Liver (tissue), 8 donors: ENCODE measurements at regions not wholly inside any gene's neighbourhood (a gene's known extent, or its start where the extent isn't known, plus 50 kb on each side); places are given as distances from the start of the nearest gene placed in this dataset.

Experiments
- DNase-seq: peaks from one replicate; pipeline ENCODE4 v3.0.0-alpha.2; 2017; ENCODE audit warnings: low spot score
- H3K27ac ChIP-seq, 2 donors: one replicate each; pipeline ENCODE4 v1.7.0; 2013; ENCODE audit warnings: inconsistent platforms in 2 of 2, low read length in 2 of 2, control low read depth in 1 of 2, low read depth in 1 of 2, mild to moderate bottlenecking in 1 of 2
- H3K27me3 ChIP-seq, 4 donors: one replicate each; pipeline versions ENCODE4 v1.6.1 to v1.7.0; 2013; ENCODE audit warnings: low read length in 3 of 4, inconsistent platforms in 1 of 4, mild to moderate bottlenecking in 1 of 4, moderate library complexity in 1 of 4; ENCODE audit not compliant: control insufficient read depth in 4 of 4, insufficient read depth in 4 of 4
- H3K36me3 ChIP-seq, 4 donors: one replicate each; pipeline versions ENCODE4 v1.6.1 to v1.7.0; 2013; ENCODE audit warnings: low read length in 3 of 4, mild to moderate bottlenecking in 3 of 4, low read depth in 1 of 4, moderate library complexity in 1 of 4; ENCODE audit not compliant: control insufficient read depth in 4 of 4, insufficient read depth in 3 of 4
- H3K4me1 ChIP-seq, 4 donors: one replicate each; pipeline versions ENCODE4 v1.6.1 to v1.7.0; 2013; ENCODE audit warnings: low read length in 3 of 4, mild to moderate bottlenecking in 3 of 4, moderate library complexity in 1 of 4; ENCODE audit not compliant: control insufficient read depth in 4 of 4, insufficient read depth in 4 of 4
- H3K4me3 ChIP-seq, 3 donors: one replicate each; pipeline versions ENCODE4 v1.6.1 to v1.7.0; 2013; ENCODE audit warnings: low read length in 3 of 3, control low read depth in 1 of 3, low read depth in 1 of 3, mild to moderate bottlenecking in 1 of 3
- H3K9ac ChIP-seq, 2 donors: one replicate each; pipeline ENCODE4 v1.7.0; 2013; ENCODE audit warnings: low read length in 2 of 2, mild to moderate bottlenecking in 2 of 2, moderate library complexity in 2 of 2, control low read depth in 1 of 2, low read depth in 1 of 2
- H3K9me3 ChIP-seq, 4 donors: one replicate each; pipeline versions ENCODE4 v1.6.1 to v1.7.0; 2013; ENCODE audit warnings: low read length in 3 of 4; ENCODE audit not compliant: control insufficient read depth in 4 of 4
- ATF3 ChIP-seq: IDR thresholded peaks from 2 replicates; pipeline ENCODE4 v1.6.1; 2016; ENCODE audit warnings: antibody characterized with exemption
- CTCF ChIP-seq: fragments of 150-350 bp; IDR thresholded peaks from 2 replicates; pipeline ENCODE4 v1.5.1; 2017; ENCODE audit warnings: improper control_type of control experiment, low read depth, low read length; ENCODE audit not compliant: missing input control
- EGR1 ChIP-seq, 2 donors: IDR thresholded peaks; 2 replicates each; pipeline ENCODE4 v1.6.1; 2016 to 2018; ENCODE audit warnings: antibody characterized with exemption in 2 of 2, low read depth in 2 of 2
- FOXA1 ChIP-seq: IDR thresholded peaks from 2 replicates; pipeline ENCODE4 v1.6.1; 2016; ENCODE audit warnings: antibody characterized with exemption
- FOXA2 ChIP-seq: IDR thresholded peaks from 2 replicates; pipeline ENCODE4 v1.6.1; 2016; ENCODE audit warnings: antibody characterized with exemption
- GABPA ChIP-seq, 2 donors: IDR thresholded peaks in 1 of 2; conservative IDR thresholded peaks in 1 of 2; 2 replicates each; pipeline ENCODE4 v1.6.1; 2016; ENCODE audit warnings: antibody characterized with exemption in 2 of 2, mild to moderate bottlenecking in 1 of 2, moderate library complexity in 1 of 2
- HNF4A ChIP-seq, 2 donors: conservative IDR thresholded peaks; 2 replicates each; pipeline ENCODE4 v1.6.1; 2016; ENCODE audit warnings: antibody characterized with exemption in 2 of 2, mild to moderate bottlenecking in 2 of 2
- HNF4G ChIP-seq: IDR thresholded peaks from 2 replicates; pipeline ENCODE4 v1.6.1; 2016; ENCODE audit warnings: antibody characterized with exemption
- JUND ChIP-seq, 2 donors: IDR thresholded peaks; 2 replicates each; pipeline ENCODE4 v1.6.1; 2016; ENCODE audit warnings: antibody characterized with exemption in 2 of 2
- NR2F2 ChIP-seq: IDR thresholded peaks from 2 replicates; pipeline ENCODE4 v1.6.1; 2016; ENCODE audit warnings: antibody characterized with exemption
- RAD21 ChIP-seq, 2 donors: IDR thresholded peaks; 2 replicates each; pipeline ENCODE4 v1.6.1; 2016; ENCODE audit warnings: antibody characterized with exemption in 2 of 2, mild to moderate bottlenecking in 2 of 2
- REST ChIP-seq: IDR thresholded peaks from 2 replicates; pipeline ENCODE4 v1.6.1; 2016; ENCODE audit warnings: antibody characterized with exemption, mild to moderate bottlenecking
- RXRA ChIP-seq, 2 donors: IDR thresholded peaks; 2 replicates each; pipeline ENCODE4 v1.6.1; 2017 to 2018; ENCODE audit warnings: antibody characterized with exemption in 2 of 2, mild to moderate bottlenecking in 1 of 2
- YY1 ChIP-seq: IDR thresholded peaks from 2 replicates; pipeline ENCODE4 v1.6.1; 2016; ENCODE audit warnings: antibody characterized with exemption, mild to moderate bottlenecking
- ZBTB33 ChIP-seq: IDR thresholded peaks from 2 replicates; pipeline ENCODE4 v1.6.1; 2016; ENCODE audit warnings: antibody characterized with exemption
- WGBS: extraction: QIAGEN DNeasy Blood & Tissue Kit; methylation state at CpG from one replicate; pipeline ENCODE4 v1.1.7; 2013; 5-methylcytosine and 5-hydroxymethylcytosine counted together
- donor health status: healthy.
- donor health status: healthy.
- donor health status: healthy.
- donor health status: healthy.
- donor health status: healthy.

- no peak for TF ChIP-seq CTCF
- TF ChIP-seq EGR1 (IDR thresholded peaks at IDR 0.05; ENCODE audit: low read depth in 2 of 2), result peak in 1 of 2 donors; percentile 7
- no peak for TF ChIP-seq FOXA2
- TF ChIP-seq RAD21 (IDR thresholded peaks at IDR 0.05), result peak; percentile 22 to 44
Observed at GRCh38 chr15:61393949-61394348, 164.8 kb upstream of the RORA start (continued).

GRCh38 chr15:61393524-61393923, 164.4 kb upstream of the RORA start:
- 85% methylated on average over 3 of the region's 3 CpGs for WGBS
- no peak for DNase-seq
- H3K36me3 ChIP-seq, result no peaks in the 10 kb centered on the region
- TF ChIP-seq FOXA2 (no peak), GABPA (IDR thresholded peaks at IDR 0.05 in 1 of 2, conservative IDR thresholded peaks at IDR 0.05 in 1 of 2) (no peak), JUND (IDR thresholded peaks at IDR 0.05) (no peak), ATF3 (no peak)
- H3K27ac ChIP-seq, result peak overlapping the region; percentile 51 to 62
- H3K27me3 ChIP-seq, result no peaks in the 10 kb centered on the region
- peaks cover 1 to 23% (median 11%) of the 10 kb centered on the region in 4 donors for H3K4me1 ChIP-seq
- no peaks in the 10 kb centered on the region for H3K9me3 ChIP-seq
- H3K9ac ChIP-seq, result peak overlapping the region in 1 of 2 donors; percentile 11
- no peak overlapping the region for H3K4me3 ChIP-seq

GRCh38 chr15:61390138-61390537, 161.0 kb upstream of the RORA start:
- Histone ChIP-seq H3K4me1 (peaks cover 0 to 16% (median 5%) of the 10 kb centered on the region in 4 donors), H3K27me3 (no peaks in the 10 kb centered on the region), H3K36me3 (no peaks in the 10 kb centered on the region), H3K9me3 (no peaks in the 10 kb centered on the region), H3K4me3 (no peak overlapping the region), H3K9ac (no peak overlapping the region), H3K27ac (peak overlapping the region; percentile 15 to 46)
- DNase-seq, result no peak
- no peak for TF ChIP-seq FOXA2
- peak; percentile 24 for TF ChIP-seq YY1
- peak; percentile 70 to 81 for TF ChIP-seq RAD21 (IDR thresholded peaks at IDR 0.05)
- peak; percentile 31 for TF ChIP-seq CTCF
- TF ChIP-seq RXRA (IDR thresholded peaks at IDR 0.05), result peak in 1 of 2 donors; percentile 13

GRCh38 chr15:61389334-61390028, 160.4 kb upstream of the RORA start:
- no peaks in the 10 kb centered on the region for H3K27me3 ChIP-seq
- no peak for DNase-seq
- no peaks in the 10 kb centered on the region for H3K9me3 ChIP-seq
- H3K4me1 ChIP-seq, result peaks cover 0 to 16% (median 5%) of the 10 kb centered on the region in 4 donors
- 80% methylated on average over 6 of the region's 6 CpGs for WGBS
- no peak overlapping the region for H3K4me3 ChIP-seq
- H3K36me3 ChIP-seq, result no peaks in the 10 kb centered on the region
- H3K9ac ChIP-seq, result peak overlapping the region in 1 of 2 donors; percentile 42
- peak overlapping the region; percentile 15 to 46 for H3K27ac ChIP-seq
- TF ChIP-seq HNF4A (conservative IDR thresholded peaks at IDR 0.05) (no peak), YY1 (no peak), NR2F2 (no peak), HNF4G (no peak), FOXA1 (no peak), ATF3 (no peak), ZBTB33 (no peak), REST (no peak)
